Thyroid gland (tissue), 4 donors: ENCODE measurements at regions not wholly inside any gene's neighbourhood (a gene's known extent, or its start where the extent isn't known, plus 50 kb on each side); places are given as distances from the start of the nearest gene placed in this dataset.

Experiments used
- CTCF ChIP-seq, 6 experiments: fragments of 200-600 bp in 3 of 6; fragments of 450-650 bp in 3 of 6; sonication (generic) in 3 of 6; IDR thresholded peaks; one replicate each; pipeline ENCODE4 v1.5.1; 2016 to 2019; ENCODE audit warnings: antibody characterized with exemption in 6 of 6, mild to moderate bottlenecking in 2 of 6, inconsistent platforms in 1 of 6, moderate library complexity in 1 of 6
- POLR2A ChIP-seq, 2 donors: fragments of 450-650 bp; IDR thresholded peaks; one replicate each; pipeline ENCODE4 v1.6.1; 2017; ENCODE audit warnings: antibody characterized with exemption in 2 of 2, mild to moderate bottlenecking in 2 of 2, moderate library complexity in 1 of 2

GRCh38 chr13:44117816-44118215, 238.1 kb downstream of the LACC1 start:
- TF ChIP-seq CTCF (IDR thresholded peaks at IDR 0.05) (no peak), POLR2A (IDR thresholded peaks at IDR 0.05) (no peak)
